Superior temporal gyrus (tissue), 1 donor: ENCODE measurements at regions not wholly inside any gene's neighbourhood (a gene's known extent, or its start where the extent isn't known, plus 50 kb on each side); places are given as distances from the start of the nearest gene placed in this dataset.

Source experiments
- DNase-seq: peaks from one replicate; pipeline ENCODE4 v3.0.0-alpha.2; 2016; ENCODE audit errors: extremely low spot score

DNA sequence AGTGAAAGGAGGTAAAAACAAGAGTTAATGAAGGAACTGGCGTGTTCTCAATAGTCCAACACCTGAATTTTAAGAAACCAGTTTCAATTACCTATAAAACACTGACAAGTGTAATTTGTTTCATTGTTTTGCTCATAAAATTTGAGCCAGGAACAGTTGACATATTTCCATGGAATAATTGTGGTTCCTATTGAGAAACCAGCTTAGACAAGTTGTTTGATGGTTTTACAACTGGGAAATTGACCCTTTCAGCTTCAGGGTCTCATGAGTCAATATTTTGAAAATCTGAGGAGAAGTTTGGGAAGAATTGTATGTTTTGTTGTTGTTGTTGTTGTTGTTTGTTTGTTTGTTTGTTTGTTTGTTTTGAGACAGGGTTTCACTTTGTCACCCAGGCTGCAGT is 69.1 kb upstream of the GADD45A start:
- no peak for DNase-seq

DNA sequence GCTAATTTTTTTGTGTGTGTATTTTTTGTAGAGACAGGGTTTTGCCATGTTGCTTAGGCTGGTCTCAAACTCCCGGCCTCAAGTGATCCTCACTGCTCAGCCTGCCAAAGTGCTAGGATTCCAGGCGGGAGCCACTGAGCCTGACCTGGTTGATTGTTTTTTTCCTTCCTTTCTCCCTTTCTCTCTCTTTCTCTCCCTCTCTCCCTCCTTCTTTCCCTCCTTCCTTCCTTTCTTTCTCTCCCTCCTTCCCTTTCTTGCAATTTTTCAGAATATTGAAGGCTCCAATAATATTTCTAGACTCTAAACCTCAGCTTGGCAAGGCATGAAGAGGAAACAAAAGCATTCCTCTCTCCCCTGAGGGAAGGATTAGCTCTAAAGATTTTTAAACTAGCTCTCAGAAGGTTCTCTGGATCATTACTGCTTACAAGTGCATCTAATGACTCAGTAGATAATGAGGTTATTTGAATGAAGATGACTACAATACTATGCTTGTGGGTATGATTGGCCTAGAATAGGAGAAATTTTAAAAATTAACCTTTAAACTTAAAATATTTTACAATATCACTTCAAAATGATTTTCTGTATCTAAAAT is 68.5 kb upstream of the GADD45A start:
- DNase-seq, result no peak

DNA sequence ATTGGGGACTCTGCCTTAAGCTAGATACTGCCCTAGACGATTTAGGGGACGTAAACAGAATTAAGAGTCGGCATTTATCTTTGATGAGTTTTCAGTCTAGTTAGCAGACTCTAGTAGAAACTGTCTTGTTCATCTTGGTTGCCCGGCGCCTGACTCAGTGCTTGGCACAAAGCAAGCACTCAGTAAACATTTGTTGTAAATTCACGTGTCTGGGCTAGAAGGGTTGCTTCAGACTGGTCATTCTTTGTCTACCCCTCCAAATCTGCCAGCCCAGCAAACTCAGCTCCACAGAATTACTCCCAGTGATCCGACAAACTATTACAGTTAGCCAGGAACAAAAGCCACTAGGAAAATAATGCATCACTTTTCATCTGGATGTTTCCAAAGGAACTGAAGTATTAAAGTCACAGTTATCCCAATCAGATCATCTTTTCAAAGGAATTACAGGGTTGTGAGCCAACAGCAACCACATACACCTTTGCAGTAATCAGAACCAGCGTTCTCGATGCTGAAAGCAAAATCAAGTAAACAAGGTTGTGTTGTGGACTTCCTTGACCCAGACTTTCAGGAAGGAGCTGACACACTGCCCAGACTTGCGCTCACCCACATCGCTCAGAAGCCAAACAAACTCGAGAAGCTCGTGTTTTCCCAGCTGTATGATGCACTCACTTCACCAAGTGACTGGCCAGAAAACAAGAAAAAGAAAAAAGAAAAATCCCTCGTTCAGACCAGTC is 66.5 kb upstream of the GADD45A start:
- DNase-seq, result peak; percentile 22

DNA sequence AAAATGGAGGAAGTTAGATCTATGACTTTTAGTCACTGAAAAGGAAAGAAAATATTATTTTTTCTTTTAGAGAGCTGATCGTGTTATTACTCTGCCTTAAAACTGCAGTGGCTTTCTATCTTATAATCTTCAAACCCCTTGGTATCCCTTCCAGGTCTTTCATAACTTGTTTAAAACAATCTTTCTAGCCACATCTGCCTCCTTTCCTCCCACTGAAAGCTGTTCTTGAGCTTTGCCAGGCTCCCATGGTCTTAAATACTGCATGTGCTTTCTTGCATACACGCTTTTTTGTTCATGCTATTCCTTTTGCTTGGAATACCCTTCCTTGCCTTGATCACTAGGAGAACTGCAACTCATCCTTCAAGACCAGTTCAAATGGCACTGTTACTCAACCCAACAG is 65.9 kb upstream of the GADD45A start:
- peak; percentile 50 for DNase-seq

DNA sequence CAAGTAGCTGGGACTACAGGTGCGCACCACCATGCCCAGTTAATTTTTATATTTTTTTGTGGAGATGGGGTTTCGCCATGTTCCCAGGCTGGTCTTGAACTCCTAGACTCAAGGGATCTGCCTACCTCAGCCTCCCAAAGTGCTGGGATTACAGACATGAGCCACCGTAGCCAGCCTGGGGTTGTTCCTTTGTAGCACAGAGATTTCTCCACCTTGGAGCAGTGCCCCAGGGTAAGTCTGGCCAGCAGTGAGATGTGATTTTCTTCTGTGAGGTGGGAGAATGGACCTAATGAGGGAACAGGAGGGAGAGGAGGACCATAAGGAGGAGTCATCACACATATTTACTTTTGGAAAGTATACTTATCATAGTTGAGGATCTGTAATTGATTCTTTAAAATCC is 61.1 kb upstream of the GADD45A start:
- no peak for DNase-seq

DNA sequence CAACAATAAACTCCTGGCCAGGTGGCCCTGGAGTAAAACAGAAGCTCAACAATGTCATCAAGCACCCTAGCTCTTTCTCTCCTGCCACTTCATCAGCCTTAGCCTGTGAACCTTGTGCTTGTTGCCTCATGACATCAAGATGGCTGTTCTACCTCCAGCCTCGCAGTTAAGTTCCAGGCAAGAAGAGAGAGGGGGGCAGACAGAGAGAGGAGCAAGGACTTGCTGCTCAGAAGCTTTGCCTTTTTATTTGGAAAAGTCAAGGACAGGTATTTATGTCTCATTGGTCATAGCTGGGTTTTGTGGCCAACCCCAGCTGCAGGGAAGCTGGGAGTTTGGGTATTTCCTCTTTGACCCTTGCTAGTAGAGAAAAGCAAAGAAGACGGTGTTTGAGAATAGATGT is 60.3 kb upstream of the GADD45A start:
- no peak for DNase-seq

DNA sequence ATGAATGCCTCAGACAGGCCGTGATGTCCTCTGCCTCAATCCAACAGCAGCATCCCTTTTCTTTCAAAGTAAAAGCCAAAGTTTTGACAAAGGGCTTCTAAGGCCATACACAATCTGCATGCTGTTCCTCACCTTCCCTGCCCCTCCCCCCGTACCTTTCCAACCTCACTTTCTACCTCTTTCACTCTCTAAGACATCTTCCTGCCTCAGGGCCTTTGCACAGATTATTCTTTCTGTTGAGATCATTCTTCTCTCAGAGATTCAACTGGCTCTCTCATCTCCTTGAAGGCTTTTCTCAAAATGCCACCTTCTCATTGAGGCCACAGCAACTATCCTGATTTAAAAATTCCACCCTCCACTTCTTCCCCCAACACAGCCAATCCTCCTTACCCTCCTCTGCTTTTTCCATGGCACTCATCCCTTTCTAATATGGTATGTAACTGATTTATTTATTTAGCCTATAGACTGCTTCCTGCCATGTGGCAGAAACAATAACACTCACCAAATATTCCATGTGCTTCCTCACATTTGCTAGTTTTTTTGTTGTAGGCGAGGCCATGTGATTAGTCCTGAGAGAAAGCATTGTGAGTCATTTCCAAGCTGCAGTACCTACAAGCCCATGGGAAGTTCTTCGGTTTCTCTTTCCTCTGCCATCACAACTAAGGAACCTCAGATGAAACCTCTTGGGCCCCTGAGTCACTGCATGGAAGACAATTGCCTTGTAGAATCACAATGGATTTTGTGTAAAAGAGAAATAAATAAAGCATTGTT is 58.7 kb upstream of the GADD45A start:
- DNase-seq, result no peak

DNA sequence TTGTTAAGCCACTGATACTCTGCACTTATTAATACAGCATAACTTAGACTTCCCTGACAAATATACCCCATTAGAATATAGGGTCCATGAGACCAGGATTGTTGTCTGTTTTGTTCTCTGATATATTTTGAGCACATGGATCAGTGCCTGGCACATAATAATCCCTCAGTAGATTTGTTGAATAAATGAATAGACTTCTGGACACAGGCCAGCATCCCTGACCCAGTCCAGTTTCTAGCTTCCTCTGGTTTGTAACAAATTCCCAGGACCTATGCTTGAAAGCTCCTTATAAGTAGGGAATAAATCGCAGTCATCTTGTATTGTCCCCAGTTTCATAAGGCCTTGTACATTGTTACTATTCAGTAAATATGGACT is 58.2 kb upstream of the GADD45A start:
- DNase-seq, result no peak

DNA sequence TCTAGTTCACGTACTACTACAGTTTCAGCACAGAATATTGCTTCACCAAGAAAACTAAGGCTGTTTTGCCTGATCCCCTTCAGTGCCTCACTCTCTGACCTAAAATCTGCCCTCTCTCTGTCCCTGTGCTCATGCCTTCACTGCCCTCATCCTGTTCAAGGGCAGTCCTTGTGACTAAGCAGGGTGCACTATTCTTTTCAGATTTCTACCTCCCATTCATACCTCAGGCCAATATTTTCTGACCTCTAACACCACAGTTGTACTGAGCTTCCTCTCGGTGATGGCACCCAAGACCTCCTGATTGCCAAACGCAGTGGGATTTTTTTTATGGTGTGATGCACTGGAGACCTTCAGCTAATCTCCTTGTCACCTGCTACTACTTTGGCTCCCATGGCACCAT is 57.7 kb upstream of the GADD45A start:
- no peak for DNase-seq

DNA sequence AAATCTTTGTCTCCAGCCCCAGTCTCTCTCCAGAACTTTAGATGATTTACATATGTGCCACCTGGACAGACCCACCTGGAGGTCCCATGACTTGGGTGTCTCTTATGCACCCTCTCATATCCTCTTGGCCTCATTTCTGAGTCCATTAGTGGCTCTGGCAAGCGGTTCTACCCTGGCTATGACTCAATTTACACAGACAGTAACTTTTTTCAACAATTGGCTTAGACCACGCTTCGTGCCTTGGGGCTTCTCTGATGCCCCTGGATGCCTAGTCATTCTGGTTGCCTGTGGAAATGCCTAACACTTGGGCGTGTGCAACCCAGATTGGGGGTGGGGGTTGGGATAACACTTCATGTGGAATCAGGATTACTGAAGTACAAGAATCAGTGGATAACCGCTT is 57.1 kb upstream of the GADD45A start:
- DNase-seq, result no peak

DNA sequence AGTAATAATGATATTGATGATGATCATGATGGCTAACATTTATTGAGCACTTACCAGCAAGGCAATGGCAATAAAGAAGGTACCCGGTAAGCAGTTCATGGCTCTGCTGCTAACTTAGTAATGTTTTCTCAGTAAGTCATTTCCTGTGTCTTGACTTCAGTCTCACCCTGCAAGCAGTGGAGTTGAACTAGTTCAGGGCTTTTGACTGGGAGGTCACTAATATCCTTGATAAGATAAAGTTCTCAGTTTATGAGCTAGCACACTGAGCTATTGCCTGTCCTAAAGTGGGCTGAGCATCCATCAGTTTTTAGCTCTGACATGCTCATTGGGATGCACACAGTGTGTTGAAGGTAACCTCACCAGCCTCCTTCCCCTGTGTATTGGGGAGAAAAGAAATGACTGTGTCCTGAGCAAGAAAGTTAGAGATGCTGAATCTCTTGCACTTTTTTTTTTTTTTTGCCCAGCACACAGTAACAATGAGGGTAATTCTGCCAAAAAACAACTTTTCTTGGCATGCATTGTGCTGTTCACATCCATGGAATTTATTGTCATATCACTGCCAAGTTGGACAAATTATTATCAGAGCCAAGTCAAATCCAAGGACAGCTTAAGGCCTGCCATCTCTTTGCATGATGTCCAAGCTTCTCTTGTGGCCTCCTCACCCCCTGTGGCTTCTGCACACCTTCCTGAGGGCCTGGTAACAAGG is 55.5 kb upstream of the GADD45A start:
- DNase-seq, result no peak

DNA sequence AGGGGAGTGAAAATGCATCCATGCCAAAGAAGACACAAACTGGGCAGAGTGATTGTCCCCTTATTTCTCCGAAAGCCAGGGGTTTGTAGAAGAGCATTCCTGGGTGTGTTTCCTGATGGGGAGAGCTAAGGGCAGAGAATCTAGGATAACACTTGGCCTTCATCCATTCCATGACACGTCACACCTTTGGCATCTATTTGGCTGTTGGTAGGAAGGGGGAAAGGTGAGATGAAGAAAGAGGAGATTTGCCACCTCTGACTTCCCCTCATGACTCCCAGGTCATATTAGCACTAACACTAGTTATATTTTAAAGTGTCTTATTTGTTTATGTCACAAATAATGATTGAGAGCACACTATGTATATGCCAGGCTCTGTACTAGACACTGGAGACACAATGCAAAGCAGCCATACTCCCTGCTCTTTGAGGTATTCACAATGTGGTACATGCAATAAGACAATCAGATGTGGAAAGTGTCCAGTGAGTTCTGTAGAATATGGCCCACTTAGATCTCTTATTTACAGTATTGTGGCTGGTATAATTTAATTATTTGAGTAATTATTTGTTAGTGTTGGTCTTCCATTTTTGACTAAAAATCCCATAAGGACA is 54.5 kb upstream of the GADD45A start:
- no peak for DNase-seq

DNA sequence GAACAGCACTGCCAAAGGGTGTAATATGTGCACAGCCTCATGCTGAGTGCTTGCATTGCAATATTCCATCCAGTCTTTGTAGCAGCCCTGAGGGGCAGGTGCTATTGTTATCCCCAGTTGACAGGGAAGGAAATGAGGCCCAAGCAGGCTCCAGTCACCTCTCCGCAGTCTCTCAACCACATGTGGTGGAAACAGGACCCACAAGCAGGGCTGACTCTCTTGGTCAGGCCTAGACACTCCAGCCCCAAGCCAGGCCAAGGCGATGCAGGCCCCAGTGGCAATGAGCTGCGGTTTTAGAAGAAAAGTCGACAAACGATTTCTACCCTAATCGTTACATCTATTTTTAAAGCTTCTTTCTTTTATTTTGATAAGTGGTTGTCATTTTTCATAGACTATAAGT is 52.6 kb upstream of the GADD45A start:
- DNase-seq, result no peak

DNA sequence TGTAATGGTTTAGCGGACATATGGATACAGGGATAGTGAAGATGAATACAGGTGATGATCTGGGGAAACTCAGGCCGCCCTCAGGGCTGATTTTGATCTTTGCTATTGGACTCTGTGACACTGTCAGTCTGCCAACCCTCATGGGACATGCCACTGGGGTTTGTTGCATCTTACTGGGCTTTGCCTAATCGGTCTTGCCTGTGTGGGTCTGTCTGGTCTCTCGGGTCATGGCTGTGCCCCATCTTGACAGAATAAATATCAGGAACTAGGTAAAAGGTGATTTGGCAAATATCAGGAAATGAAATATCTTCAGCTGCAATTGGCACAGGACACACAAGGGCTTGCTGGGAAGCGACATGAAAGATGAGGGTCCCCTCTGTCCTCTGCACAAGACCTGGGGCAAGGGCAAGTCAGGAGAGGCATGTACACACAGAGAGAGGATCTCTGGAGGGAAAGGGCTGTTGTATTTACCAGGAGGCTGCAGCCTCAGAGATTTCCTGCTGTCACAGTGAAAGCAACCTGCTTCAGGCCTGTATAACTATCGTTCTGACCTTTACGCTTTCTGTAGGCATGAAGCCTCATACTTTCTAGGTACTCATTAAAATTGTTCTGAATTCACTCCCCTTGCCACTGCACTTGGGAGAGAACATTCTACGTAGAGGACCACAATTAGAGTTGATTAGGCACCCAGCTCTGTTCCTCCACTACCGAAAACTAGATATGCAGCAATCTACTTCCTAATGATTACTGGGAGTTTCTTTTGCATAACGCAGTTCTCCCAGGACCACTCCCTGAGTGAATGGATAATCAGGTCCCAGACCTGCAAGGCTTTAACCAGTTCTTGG is 52.0 kb upstream of the GADD45A start:
- no peak for DNase-seq

DNA sequence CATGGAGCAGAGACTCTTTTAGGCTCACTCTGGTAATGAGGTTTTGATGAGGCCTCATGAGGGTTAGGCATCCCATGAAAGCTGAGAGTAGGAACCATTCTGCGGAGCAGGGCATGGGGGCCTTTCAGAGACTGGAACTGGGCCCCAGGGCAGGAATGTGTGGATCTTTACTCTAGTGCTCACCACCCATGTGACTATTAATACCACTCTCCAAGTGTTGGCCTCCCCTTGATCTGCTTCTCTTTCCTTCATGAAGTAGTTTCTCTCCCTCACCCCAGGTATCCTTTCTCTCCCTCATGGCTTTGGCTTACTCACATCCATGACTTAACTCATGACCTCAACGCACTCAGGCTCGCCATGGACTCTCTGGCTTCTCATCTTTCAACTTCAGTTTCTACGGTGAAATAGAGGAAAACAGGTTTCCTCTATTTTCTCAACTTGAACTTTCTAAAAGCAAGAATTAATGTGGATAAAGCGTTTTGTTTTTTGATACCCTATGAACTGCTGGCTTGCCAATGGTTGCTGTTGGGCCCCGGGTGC is 50.5 kb upstream of the GADD45A start:
- DNase-seq, result no peak

DNA sequence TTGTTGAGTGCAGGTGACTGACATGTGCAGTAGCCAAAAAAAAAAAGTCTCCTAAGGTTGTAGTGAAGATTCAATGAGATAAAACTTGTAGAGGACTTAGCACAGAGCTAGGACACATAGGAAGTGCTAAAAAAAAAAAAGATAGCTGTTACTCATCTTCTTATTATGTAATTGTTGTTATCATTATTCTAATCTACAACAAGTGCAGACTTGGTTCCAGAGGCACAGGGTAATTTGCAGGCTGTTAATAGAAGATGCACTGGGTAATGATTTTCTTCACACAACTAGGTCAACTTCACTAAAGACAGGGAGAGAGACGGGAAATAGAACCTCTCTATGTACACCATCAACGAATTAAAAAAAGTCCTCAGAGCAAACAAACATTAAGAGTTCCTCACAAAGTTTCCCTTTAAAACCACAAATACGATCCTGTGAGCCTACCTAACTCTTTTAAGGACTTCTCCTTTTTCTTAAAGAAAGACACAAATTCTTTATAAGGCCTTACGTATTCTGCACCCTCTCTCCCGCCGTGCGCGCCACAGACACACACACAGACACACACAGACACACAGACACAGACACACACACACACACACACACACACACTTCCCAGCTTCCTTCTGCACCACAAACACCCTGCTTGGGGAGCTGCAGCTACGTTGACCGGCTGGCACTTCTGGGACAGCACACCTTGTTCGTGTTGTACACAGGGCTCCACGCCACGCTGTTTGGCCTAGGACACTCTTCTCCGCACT is 49.8 kb upstream of the GADD45A start:
- no peak for DNase-seq
